RCC 7860 (cell line): ENCODE measurements at regions not wholly inside any gene's neighbourhood (a gene's known extent, or its start where the extent isn't known, plus 50 kb on each side); places are given as distances from the start of the nearest gene placed in this dataset.

Experiments used
- DNase-seq: peaks from one replicate; pipeline ENCODE4 v3.0.0-alpha.2; 2015; ENCODE audit warnings: low spot score
- FAIRE-seq: peaks from 2 replicates; lab custom pipeline; 2012; peaks lifted over from hg19 to GRCh38; lab: Jason Lieb, UNC

GRCh38 chr16:86410081-86410480, 100.2 kb upstream of the FOXF1 start:
- no peak for DNase-seq

DNA sequence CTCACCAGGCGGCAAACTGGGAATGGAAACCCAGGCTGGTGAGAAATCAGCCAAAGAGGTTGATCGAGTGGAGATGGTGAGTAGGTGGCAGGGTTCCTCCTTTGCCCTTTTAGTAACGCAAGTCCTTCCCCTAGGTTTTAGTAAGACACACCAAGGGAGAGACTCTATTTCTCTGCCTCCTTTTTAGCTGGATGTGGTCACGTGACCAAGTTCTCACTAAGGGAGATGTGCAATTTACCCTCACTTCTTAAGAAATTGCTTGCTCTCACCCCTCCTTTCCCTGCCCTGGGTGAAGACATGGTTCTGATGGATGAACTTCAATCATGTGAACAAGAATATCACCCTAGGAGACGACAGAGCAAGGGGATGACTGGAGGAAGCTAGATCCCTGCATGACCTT, 99.8 kb upstream of the FOXF1 start:
- FAIRE-seq (no peak), DNase-seq (no peak)

More at GRCh38 chr16:86410081-86410480, 100.2 kb upstream of the FOXF1 start:
- no peak for FAIRE-seq

DNA sequence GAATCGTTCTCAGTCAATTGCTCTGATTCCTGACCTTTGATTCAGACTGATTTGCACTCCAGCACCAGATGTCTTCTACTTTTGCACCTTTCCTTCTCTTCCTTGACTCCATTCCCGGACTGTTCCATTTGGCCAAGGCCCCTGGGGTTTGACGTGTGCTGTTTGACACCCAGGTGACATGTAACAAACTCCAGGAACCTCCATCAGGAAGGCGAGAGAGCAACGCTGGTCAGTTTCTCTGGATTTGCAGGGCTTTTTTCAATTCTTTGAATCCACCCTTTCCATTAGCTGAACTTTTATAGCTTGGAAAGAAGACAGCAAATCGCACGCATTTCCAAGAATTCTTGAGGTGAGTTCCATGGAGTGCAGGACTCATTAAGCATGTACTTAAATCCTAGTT, 98.4 kb upstream of the FOXF1 start:
- FAIRE-seq (no peak), DNase-seq (no peak)

DNA sequence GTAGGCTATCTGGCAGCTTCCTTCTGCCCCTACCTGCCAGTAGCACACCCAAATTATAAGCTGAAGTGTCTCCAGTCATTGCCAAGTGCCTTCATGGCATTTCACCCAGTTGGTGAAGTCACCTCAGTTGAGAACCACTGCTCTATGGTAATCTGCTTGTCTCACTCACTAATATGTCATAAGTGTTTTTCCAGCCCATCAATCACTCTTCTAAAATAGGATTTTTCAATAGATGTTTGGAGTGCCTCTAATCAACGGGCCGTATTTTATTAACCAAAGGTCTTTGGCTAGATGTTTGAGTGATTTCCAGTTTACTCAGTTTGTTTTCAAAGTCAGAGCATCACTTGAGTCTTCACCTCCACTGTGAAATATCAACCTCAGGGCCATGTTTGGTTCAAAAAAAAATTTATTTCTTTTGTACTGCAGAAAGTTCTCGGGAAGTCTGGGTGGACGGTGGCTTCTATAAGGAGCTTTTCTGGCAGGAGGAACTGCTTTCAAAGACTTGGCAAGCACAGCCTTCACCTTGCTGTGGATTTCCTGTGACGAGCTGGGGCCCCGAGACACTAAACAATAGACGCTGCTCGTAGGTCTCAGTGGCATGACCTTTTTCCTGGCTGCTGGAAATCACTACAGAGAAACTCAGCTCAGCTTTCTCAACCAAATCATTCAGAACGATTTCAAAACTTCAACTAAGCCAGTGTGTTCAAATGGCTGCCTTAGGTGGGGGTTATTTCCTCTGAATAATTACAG, 95.2 kb upstream of the FOXF1 start:
- FAIRE-seq, result no peak

DNA sequence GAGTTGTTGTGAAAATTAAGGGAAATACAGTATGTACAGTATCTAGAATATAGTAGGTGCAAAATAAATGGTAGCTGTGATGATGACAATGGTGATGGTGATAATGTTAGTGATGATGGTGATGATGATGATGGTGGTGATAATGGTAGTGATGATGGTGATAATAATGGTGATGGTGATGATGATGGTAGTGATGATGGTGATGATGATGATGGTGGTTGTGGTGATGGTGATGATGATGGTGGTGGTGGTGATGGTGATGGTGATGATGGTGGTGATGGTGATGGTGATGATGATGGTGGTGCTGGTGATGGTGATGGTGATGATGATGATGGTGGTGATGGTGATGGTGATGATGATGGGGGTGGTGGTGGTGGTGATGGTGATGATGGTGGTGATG, 91.3 kb upstream of the FOXF1 start:
- DNase-seq (no peak), FAIRE-seq (no peak)

More for the DNA sequence above, 95.2 kb upstream of the FOXF1 start:
- no peak for DNase-seq

GRCh38 chr16:86419518-86419917, 90.8 kb upstream of the FOXF1 start:
- DNase-seq (no peak), FAIRE-seq (no peak)

- FAIRE-seq (no peak), DNase-seq (no peak)
Measured at GRCh38 chr16:86421995-86422394, 88.3 kb upstream of the FOXF1 start.

- FAIRE-seq (no peak), DNase-seq (no peak)
Measured at GRCh38 chr16:86424398-86424797, 85.9 kb upstream of the FOXF1 start.

GRCh38 chr16:86424985-86425384, 85.3 kb upstream of the FOXF1 start:
- no peak for DNase-seq
- FAIRE-seq, result no peak

- DNase-seq (no peak), FAIRE-seq (no peak)
Measured at GRCh38 chr16:86426063-86426642, 84.2 kb upstream of the FOXF1 start.

DNA sequence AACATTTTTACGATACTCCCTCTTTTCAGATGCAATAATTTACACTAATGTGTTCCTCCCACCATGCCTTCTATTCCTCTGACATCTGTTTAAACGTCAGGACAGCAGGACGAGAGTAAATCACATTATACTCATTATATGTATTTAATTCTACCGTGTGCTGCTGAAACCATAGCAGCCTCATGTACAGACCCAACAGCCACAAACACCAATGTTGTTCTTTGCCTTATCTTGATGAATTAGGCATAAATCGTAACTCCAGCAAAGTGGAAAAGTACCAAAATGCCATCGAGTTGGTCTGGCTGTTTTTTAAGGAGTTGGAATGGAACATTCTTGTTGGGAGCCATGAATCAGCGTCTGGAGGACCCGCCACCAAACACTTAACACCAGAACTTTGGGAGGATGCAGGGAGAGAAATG, 82.9 kb upstream of the FOXF1 start:
- DNase-seq, result no peak
- FAIRE-seq, result no peak

DNA sequence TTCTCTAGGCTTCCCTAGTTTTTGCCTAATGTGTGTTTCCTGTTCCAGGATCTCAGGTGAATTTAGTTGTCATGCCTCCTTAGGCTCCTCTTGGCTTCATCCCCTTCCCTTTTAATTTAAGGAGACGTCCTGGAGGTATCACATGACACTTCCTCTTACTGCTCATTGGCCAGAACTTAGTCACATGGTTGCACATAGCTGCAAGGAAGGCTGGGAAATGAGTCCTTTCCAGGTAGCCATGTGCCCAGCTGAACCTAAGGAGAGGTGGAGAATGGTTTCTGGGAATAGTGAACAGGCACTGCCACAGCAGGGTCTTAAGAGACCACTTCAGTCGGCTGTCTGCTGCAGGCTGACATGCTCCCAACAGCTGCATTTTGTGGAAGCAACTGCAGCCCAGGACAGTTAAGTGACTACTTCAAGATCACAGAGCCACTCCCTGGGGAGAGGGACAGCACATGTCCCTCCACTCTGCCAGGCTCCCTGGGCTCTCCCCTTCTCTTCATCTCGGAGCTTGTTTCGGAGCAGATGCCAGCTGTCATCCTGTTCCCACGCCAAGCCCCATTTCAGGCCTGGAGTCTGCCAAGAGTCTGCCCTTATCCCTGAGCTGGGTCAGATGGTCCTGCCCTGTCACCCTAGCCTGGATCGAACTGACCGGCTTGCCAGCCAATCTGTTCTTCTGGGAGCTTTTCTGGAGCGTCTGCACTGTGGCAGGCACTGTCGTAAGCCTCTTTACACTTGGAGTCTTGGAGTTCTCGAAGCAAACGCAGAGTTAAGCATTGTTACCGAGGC, 81.4 kb upstream of the FOXF1 start:
- FAIRE-seq (no peak), DNase-seq (no peak)

- DNase-seq, result no peak
- no peak for FAIRE-seq
Measured at GRCh38 chr16:86429663-86430062, 80.7 kb upstream of the FOXF1 start.

DNA sequence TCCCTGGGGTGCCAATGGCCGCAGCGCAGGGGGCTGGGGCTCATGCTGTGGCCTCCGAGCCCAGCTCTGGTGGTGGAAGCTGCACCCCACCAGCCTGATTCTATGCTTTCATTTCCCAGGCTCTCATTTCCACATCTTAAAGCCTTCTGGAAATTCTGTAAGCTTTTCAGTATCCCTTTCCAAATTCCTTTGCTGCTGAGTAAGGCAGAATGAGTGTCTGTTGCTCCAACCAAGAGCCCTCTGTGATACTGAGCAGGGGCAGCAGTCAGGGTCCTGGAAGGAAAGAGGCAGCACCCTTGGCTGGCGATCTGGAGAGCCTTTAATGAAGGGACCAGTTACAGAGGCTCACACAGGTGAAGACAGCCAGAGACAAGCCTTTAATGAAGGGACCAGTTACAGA, 79.5 kb upstream of the FOXF1 start:
- FAIRE-seq, result no peak
- no peak for DNase-seq

DNA sequence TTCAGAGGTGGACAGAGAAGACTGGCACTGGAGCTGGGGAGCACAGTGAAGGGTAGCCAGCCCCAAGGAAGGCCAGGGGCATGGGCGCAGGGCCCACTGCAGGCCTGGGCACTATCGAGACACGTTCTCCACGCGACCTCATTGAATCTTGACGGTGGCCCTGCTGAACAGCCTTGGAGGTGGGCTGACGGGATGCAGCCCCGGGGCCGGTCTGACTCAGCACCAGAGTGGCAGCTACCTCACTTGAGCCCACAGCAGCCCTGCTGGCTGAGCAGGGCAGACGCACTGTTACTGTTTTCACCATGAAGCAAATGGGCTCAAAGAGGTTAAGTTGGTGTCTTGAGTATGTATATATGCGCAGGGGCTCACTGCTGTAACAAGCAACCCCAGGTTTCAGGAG, 78.8 kb upstream of the FOXF1 start:
- no peak for FAIRE-seq
- no peak for DNase-seq

- FAIRE-seq (no peak), DNase-seq (no peak)
Measured at GRCh38 chr16:86432048-86432447, 78.3 kb upstream of the FOXF1 start.

- DNase-seq (no peak), FAIRE-seq (no peak)
Measured at GRCh38 chr16:86432691-86433090, 77.6 kb upstream of the FOXF1 start.

DNA sequence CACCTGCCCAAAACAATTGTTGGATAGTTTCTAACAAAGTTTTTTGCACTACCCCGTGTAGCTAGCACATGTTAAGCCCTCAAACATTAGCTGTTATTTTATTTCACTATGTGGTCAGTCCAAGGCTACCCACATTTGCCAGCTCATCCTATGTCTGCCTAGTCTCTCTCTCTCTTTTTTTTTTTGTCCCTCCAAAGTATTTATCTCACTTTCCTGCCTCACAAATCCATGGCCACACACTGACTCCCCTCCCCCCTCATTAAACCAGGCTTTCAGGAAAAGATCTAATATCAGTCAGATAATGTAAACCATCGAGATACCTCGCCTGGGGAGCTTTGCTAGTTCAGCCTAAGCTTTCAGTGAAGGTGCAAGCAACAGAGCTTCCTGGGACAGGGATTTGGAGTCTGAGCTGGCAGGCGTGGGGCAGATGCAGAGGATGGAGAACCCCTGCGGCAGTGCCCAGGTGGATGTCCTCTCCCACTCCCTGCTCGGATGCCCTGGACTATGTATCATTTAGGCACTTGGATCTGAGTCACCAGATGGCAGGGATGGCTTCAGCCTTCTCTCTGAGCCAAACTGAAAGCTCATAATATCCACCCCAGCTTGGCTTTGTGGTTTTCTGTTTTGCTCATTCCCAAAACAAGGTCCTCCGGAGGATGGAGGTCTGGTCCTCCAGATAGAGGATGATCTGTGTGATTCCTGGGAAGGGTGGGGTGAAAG, 73.7 kb upstream of the FOXF1 start:
- DNase-seq (no peak), FAIRE-seq (no peak)

DNA sequence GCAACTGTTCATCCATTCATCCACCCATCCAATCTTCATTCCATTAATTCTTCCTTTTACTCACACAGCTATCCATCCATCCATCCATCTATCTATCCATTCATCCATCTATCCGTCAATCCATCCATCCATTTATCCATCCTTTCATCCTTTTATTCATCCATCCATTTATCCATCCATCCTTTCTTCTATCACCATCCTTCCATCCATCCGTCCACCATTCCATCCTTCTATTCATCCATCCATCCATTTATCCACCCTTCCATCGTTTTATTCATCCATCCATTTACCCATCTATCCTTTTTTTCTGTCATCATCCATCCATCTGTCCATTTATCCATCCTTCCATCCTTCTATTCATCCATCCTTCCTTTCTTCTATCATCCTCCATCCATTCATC, 73.0 kb upstream of the FOXF1 start:
- DNase-seq, result no peak
- no peak for FAIRE-seq

DNA sequence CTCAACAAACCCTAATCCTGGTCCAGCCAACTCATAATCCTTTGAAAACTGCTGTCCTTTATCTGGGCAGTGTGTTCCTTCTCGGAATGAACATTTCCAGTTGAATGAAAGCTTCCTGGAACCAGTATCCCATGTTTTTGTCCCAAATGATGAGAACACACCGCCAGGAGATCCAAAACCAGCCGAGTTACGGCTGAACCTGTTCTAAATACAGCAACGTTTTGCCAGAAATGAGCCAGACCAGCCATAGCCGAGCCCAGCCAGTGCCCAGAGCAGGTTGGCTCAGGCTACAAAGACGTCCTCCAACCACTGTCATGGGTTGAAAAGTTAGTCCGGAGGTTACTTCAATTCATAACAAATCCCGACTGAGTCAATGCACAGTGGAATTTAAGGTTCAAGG, 67.6 kb upstream of the FOXF1 start:
- no peak for FAIRE-seq
- no peak for DNase-seq

DNA sequence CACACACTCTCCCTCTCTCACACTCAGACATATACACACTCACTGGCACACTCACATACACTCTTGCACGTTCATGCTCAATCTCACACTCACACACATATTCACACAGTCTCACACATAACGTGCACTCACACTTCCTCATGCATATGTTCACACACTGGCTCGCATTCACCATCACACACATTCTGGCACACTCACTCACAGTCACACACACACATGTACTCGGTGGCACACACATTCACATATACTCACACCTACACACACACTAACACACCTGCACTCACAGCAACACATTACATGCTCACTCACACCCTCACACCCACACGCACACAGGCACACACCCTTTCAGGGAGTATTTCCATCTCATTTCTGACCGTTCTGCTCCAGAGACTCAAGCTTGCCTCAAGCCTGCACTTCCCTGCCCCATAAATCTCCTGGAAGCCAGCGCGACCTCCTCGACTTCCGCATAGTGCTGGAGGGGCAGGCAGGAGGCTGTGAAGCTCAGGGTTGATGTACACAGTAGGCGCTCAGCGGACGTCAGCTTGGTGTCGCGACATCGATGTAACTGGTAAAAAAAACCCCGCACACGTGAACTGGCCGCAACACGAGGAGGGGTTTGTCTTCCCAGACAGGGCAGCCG, 66.7 kb upstream of the FOXF1 start:
- FAIRE-seq (no peak), DNase-seq (no peak)
